ENCODE measurements at regions not wholly inside any gene's neighbourhood (a gene's known extent, or its start where the extent isn't known, plus 50 kb on each side); places are given as distances from the start of the nearest gene placed in this dataset.

- no peak for TF ChIP-seq POLR2A (IDR thresholded peaks at IDR 0.05; ENCODE audit: low read length)
- TF ChIP-seq GATA1 (IDR thresholded peaks at IDR 0.05; ENCODE audit: low read depth, low read length), result no peak
Observed at GRCh38 chr5:58365791-58366190, 94.1 kb downstream of the PLK2 start.
